K562 (cell line): ENCODE measurements at regions not wholly inside any gene's neighbourhood (a gene's known extent, or its start where the extent isn't known, plus 50 kb on each side); places are given as distances from the start of the nearest gene placed in this dataset.

Experiments used
- ATAC-seq: fragments of 200-7000 bp; cut with Tn5 transposase; 3 replicates; pipeline ENCODE4 v1.9.1; 2020; ENCODE audit warnings: moderate library complexity
- BruUV-seq: library from RNA; stranded (reverse); fragments of 400-500 nt; replicated peaks from 2 replicates; lab custom pipeline; 2021; lab: Mats Ljungman, UMichigan
- CTCF ChIA-PET: fragments of 300-600 bp; formaldehyde crosslinking; extraction: SDS; loops from one replicate; lab custom pipeline; 2021; ENCODE audit warnings: low intra/inter-chr PET ratio; lab: Yijun Ruan, JAX
- POLR2A ChIA-PET: fragments of 300-600, 350-650 bp; sonication (Branson Sonifier 250); formaldehyde crosslinking; extraction: SDS; loops from one replicate; lab custom pipeline; 2021; ENCODE audit warnings: antibody characterized with exemption, inconsistent platforms; lab: Yijun Ruan, JAX
- DNase-seq, 4 experiments: peaks; one replicate each; pipeline versions ENCODE4 v3.0.0 to v3.0.0-alpha.2; 2011 to 2018; ENCODE audit warnings: low spot score in 3 of 4, mixed read lengths in 3 of 4; ENCODE audit errors: extremely low read depth in 1 of 4
- FAIRE-seq: peaks from 2 replicates; lab custom pipeline; 2011; peaks lifted over from hg19 to GRCh38; lab: Jason Lieb, UNC
- H2AFZ ChIP-seq: 2 replicates; pipeline ENCODE4 v1.6.0; 2011; ENCODE audit warnings: low read depth, low read length, control low read depth, inconsistent platforms
- H3K27ac ChIP-seq: fragments of 200-600 bp; 3 replicates; pipeline ENCODE4 v1.8.0; 2011; ENCODE audit warnings: low read depth, mild to moderate bottlenecking, control low read depth, inconsistent platforms, low read length, moderate library complexity, mixed read lengths; ENCODE audit errors: extremely low read depth
- H3K27me3 ChIP-seq, 2 experiments: fragments of 300-600 bp in 1 of 2; 2 replicates in 1 of 2; 3 replicates in 1 of 2; pipeline versions ENCODE4 v1.6.0 to v1.8.0; 2011; ENCODE audit warnings: inconsistent platforms in 2 of 2, low read length in 2 of 2, mild to moderate bottlenecking in 1 of 2, mixed read lengths in 1 of 2, moderate library complexity in 1 of 2; ENCODE audit not compliant: control insufficient read depth in 2 of 2, insufficient read depth in 2 of 2
- H3K36me3 ChIP-seq: fragments of 300-600 bp; 3 replicates; pipeline ENCODE4 v1.8.0; 2011; ENCODE audit warnings: mild to moderate bottlenecking, low read length, inconsistent platforms; ENCODE audit not compliant: control insufficient read depth, insufficient read depth
- H3K4me1 ChIP-seq, 2 experiments: fragments of 200-600 bp in 1 of 2; replicated peaks in 1 of 2; 2 replicates in 1 of 2; 3 replicates in 1 of 2; pipeline versions ENCODE4 v1.5.1 to v1.8.0; 2011; ENCODE audit warnings: inconsistent platforms in 2 of 2, low read length in 2 of 2, mild to moderate bottlenecking in 1 of 2, mixed read lengths in 1 of 2, moderate library complexity in 1 of 2; ENCODE audit not compliant: control insufficient read depth in 2 of 2, insufficient read depth in 2 of 2
- H3K4me2 ChIP-seq: 2 replicates; pipeline ENCODE4 v1.6.1; 2011; ENCODE audit warnings: low read length, control low read depth, inconsistent platforms, mixed read lengths; ENCODE audit not compliant: insufficient read depth
- H3K4me3 ChIP-seq: fragments of 200-600 bp; sonication (generic), shearing (Covaris generic); 2 replicates; pipeline ENCODE4 v1.5.1; 2016; ENCODE audit warnings: control low read depth, inconsistent platforms
- H3K79me2 ChIP-seq: fragments of 200-600 bp; 3 replicates; pipeline ENCODE4 v1.8.0; 2011; ENCODE audit warnings: low read length, inconsistent platforms; ENCODE audit not compliant: control insufficient read depth, insufficient read depth
- H3K9ac ChIP-seq, 2 experiments: 2 replicates each; pipeline versions ENCODE4 v1.6.0 to v1.6.1; 2011; ENCODE audit warnings: low read depth in 2 of 2, low read length in 2 of 2, control low read depth in 1 of 2, inconsistent platforms in 1 of 2, mild to moderate bottlenecking in 1 of 2, mixed read lengths in 1 of 2; ENCODE audit not compliant: insufficient read depth in 1 of 2
- H3K9me1 ChIP-seq: one replicate; pipeline ENCODE4 v1.6.0; 2011; ENCODE audit warnings: inconsistent platforms, mild to moderate bottlenecking, low read length, moderate library complexity; ENCODE audit not compliant: control insufficient read depth, insufficient read depth
- H3K9me3 ChIP-seq: replicated peaks from 2 replicates; pipeline ENCODE4 v1.5.1; 2011; ENCODE audit warnings: low read depth, low read length, inconsistent platforms; ENCODE audit not compliant: control insufficient read depth, insufficient read depth
- H4K20me1 ChIP-seq: replicated peaks from 2 replicates; pipeline ENCODE4 v1.6.1; 2011; ENCODE audit warnings: low read length, inconsistent platforms, mixed read lengths; ENCODE audit not compliant: control insufficient read depth, insufficient read depth
- FUS ChIP-seq: fragments of 200-400 bp; formaldehyde crosslinking; optimal IDR thresholded peaks from 2 replicates; pipeline ENCODE3; 2017; ENCODE audit warnings: low read depth, low read length
- MYBL2 ChIP-seq, 2 experiments: fragments of 450-650 bp in 1 of 2; sonication (generic) in 1 of 2; formaldehyde crosslinking in 1 of 2; IDR thresholded peaks; 2 replicates each; pipeline versions ENCODE4 v1.6.1 to v1.8.1; 2017 to 2022; ENCODE audit warnings: borderline replicate concordance in 1 of 2, inconsistent platforms in 1 of 2, low read depth in 1 of 2, mild to moderate bottlenecking in 1 of 2, missing genetic modification reagents in 1 of 2, moderate library complexity in 1 of 2
- NFXL1 ChIP-seq: fragments of 450-650 bp; formaldehyde crosslinking; IDR thresholded peaks from 2 replicates; pipeline ENCODE4 v1.4.0; 2021; ENCODE audit warnings: mild to moderate bottlenecking
- PURB ChIP-seq: sonication (generic); formaldehyde crosslinking; IDR thresholded peaks from 2 replicates; pipeline ENCODE4 v1.9.0; 2021; ENCODE audit warnings: low read depth, mild to moderate bottlenecking, missing genetic modification reagents
- RBM22 ChIP-seq: fragments of 200-400 bp; formaldehyde crosslinking; IDR thresholded peaks from 2 replicates; pipeline ENCODE4 v1.6.1; 2018; ENCODE audit warnings: low read length, low read depth; ENCODE audit not compliant: poor library complexity, severe bottlenecking
- SP1 ChIP-seq: sonication (generic); formaldehyde crosslinking; IDR thresholded peaks from 2 replicates; pipeline ENCODE4 v1.8.1; 2022; ENCODE audit warnings: mild to moderate bottlenecking, missing genetic modification reagents
- ZBTB1 ChIP-seq: sonication (generic); formaldehyde crosslinking; IDR thresholded peaks from 2 replicates; pipeline ENCODE4 v1.8.1; 2023; ENCODE audit warnings: missing genetic modification reagents, low read depth, mild to moderate bottlenecking, borderline replicate concordance
- ZBTB8A ChIP-seq: fragments of 450-650 bp; IDR thresholded peaks from 2 replicates; pipeline ENCODE4 v1.6.1; 2018; ENCODE audit warnings: mild to moderate bottlenecking, moderate library complexity; ENCODE audit not compliant: partially characterized antibody
- ZNF121 ChIP-seq: sonication (generic); formaldehyde crosslinking; conservative IDR thresholded peaks from 2 replicates; pipeline ENCODE4 v1.8.0; 2022; ENCODE audit warnings: missing genetic modification reagents
- ZNF239 ChIP-seq: fragments of 250-450 bp; sonication (Bioruptor Pico); IDR thresholded peaks from 2 replicates; pipeline ENCODE4 v1.4.0; 2020; ENCODE audit warnings: mild to moderate bottlenecking
- ZNF282 ChIP-seq: sonication (generic); formaldehyde crosslinking; IDR thresholded peaks from 2 replicates; pipeline ENCODE4 v1.8.1; 2023; ENCODE audit warnings: missing genetic modification reagents
- ZNF407 ChIP-seq: fragments of 450-650 bp; IDR thresholded peaks from 2 replicates; pipeline ENCODE4 v1.6.1; 2016; ENCODE audit warnings: low read depth
- WGBS: fragments of 100-300 bp; shearing (Covaris generic); methylation state at CpG from one replicate; pipeline ENCODE4 v1.1.6; 2016; ENCODE audit warnings: low coverage, mixed read lengths; ENCODE audit not compliant: insufficient coverage; ENCODE audit errors: missing lambda C conversion rate; 5-methylcytosine and 5-hydroxymethylcytosine counted together
- in situ Hi-C: fragments of 300-500 bp; cut with MboI; formaldehyde crosslinking; loops from 4 replicates; pipeline ENCODE4 v1.15.0; 2018; ENCODE audit warnings: inconsistent platforms, mixed read lengths
- intact Hi-C: fragments of 100-400 bp; cut with micrococcal nuclease; formaldehyde crosslinking; loops from 2 replicates; pipeline ENCODE4 v1.14.2; 2022

- Histone ChIP-seq H4K20me1 (no peaks in the 10 kb centered on the region), H3K9me1 (no peaks in the 10 kb centered on the region), H3K9me3 (no peaks in the 10 kb centered on the region), H3K4me2 (no peak overlapping the region), H3K9ac (no peak overlapping the region), H3K79me2 (no peaks in the 10 kb centered on the region), H3K4me3 (no peak overlapping the region), H2AFZ (no peak overlapping the region), H3K4me1 (no peaks in the 10 kb centered on the region), H3K36me3 (no peaks in the 10 kb centered on the region), H3K27ac (no peak overlapping the region), H3K27me3 (no peaks in the 10 kb centered on the region)
- ChIA-PET POLR2A (no interaction called here), CTCF (no interaction called here)
- intact Hi-C loops (no loop called here), in situ Hi-C loops (no loop called here)
- FAIRE-seq (no peak), ATAC-seq (no peak), DNase-seq (no peak)
- 5% methylated on average over 5 of the region's 5 CpGs for WGBS
- BruUV-seq: no TSS peak
- TF ChIP-seq ZNF407 (no peak), PURB (no peak), SP1 (no peak), ZNF239 (CRISPR knock-in tag) (no peak), NFXL1 (no peak), RBM22 (no peak), MYBL2 (IDR thresholded peaks at IDR 0.05; ENCODE audit: low read depth) (no peak), MYBL2 (CRISPR knock-in tag; IDR thresholded peaks at IDR 0.05; ENCODE audit: borderline replicate concordance) (no peak), ZBTB8A (no peak), ZNF282 (CRISPR knock-in tag) (no peak), FUS (no peak), ZNF121 (CRISPR knock-in tag) (no peak), ZBTB1 (CRISPR knock-in tag) (no peak)
Observed at GRCh38 chr9:78835928-78836450, 539.1 kb downstream of the PSAT1 start.
